Body of pancreas (tissue), 4 donors: ENCODE measurements at regions not wholly inside any gene's neighbourhood (a gene's known extent, or its start where the extent isn't known, plus 50 kb on each side); places are given as distances from the start of the nearest gene placed in this dataset.

Experiments
- ATAC-seq: fragments of 150-250 bp; one replicate; pipeline ENCODE4 v1.9.1; 2016
- DNase-seq, 4 donors: peaks; one replicate each; pipeline ENCODE4 v3.0.0-alpha.2; 2019
- H3K27ac ChIP-seq, 4 donors: fragments of 200-600 bp; sonication (generic); 1 replicate in 3 of 4; 2 replicates in 1 of 4; pipeline versions ENCODE4 v1.5.1 to v1.6.1; 2016 to 2019; ENCODE audit warnings: mild to moderate bottlenecking in 1 of 4, mixed read lengths in 1 of 4, moderate library complexity in 1 of 4
- H3K27me3 ChIP-seq, 2 donors: fragments of 200-600 bp; sonication (generic); one replicate each; pipeline ENCODE4 v1.6.0; 2016; ENCODE audit warnings: mild to moderate bottlenecking in 1 of 2
- H3K36me3 ChIP-seq, 2 donors: fragments of 200-600 bp; sonication (generic); replicated peaks in 1 of 2; 2 replicates each; pipeline ENCODE4 v1.5.1; 2016; ENCODE audit warnings: low read depth in 2 of 2; ENCODE audit not compliant: insufficient read depth in 1 of 2
- H3K4me1 ChIP-seq: fragments of 200-600 bp; sonication (generic); one replicate; pipeline ENCODE4 v1.6.0; 2016
- H3K4me3 ChIP-seq, 2 donors: fragments of 200-600 bp; sonication (generic); 1 replicate in 1 of 2; 2 replicates in 1 of 2; pipeline ENCODE4 v1.5.1; 2016 to 2019
- H3K9me3 ChIP-seq, 3 donors: fragments of 200-600 bp; sonication (generic); 1 replicate in 2 of 3; 2 replicates in 1 of 3; pipeline ENCODE4 v1.5.1; 2016
- CTCF ChIP-seq, 7 experiments: fragments of 450-650 bp in 4 of 7; fragments of 200-600 bp in 3 of 7; sonication (generic) in 3 of 7; IDR thresholded peaks; one replicate each; pipeline ENCODE4 v1.5.1; 2016 to 2019; ENCODE audit warnings: antibody characterized with exemption in 7 of 7
- POLR2A ChIP-seq, 3 donors: fragments of 450-650 bp; IDR thresholded peaks; one replicate each; pipeline ENCODE4 v1.6.1; 2016; ENCODE audit warnings: antibody characterized with exemption in 3 of 3, mild to moderate bottlenecking in 2 of 3
- WGBS, 2 donors: methylation state at CpG; one replicate each; pipeline ENCODE4 v1.1.5; 2017; 5-methylcytosine and 5-hydroxymethylcytosine counted together
- intact Hi-C: fragments of 100-400 bp; cut with DNase I; formaldehyde crosslinking; loops from one replicate; pipeline ENCODE4 v1.15.1; 2023

GRCh38 chr14:30125322-30125979, 197.8 kb upstream of the PRKD1 start:
- DNase-seq = no peak
- no peak for TF ChIP-seq POLR2A (IDR thresholded peaks at IDR 0.05)
- WGBS, 2 donors = 86 to 88% methylated on average over 2 of the region's 2 CpGs
- Histone ChIP-seq H3K9me3 (no peaks in the 10 kb centered on the region), H3K27ac (no peak overlapping the region), H3K4me3 (no peak overlapping the region), H3K27me3 (no peaks in the 10 kb centered on the region), H3K36me3 (no peaks in the 10 kb centered on the region), H3K4me1 (no peaks in the 10 kb centered on the region)
- intact Hi-C loops = no loop called here
- ATAC-seq = no peak

GRCh38 chr14:30129807-30130206, 202.2 kb upstream of the PRKD1 start:
- H3K4me3 ChIP-seq = no peak overlapping the region
- no peak for ATAC-seq
- TF ChIP-seq POLR2A (IDR thresholded peaks at IDR 0.05) (no peak), CTCF (IDR thresholded peaks at IDR 0.05) (no peak)
- no peaks in the 10 kb centered on the region for H3K9me3 ChIP-seq
- intact Hi-C loops = no loop called here
- no peak for DNase-seq
- H3K27me3 ChIP-seq = no peaks in the 10 kb centered on the region
- no peaks in the 10 kb centered on the region for H3K36me3 ChIP-seq
- H3K4me1 ChIP-seq = peaks cover 13% of the 10 kb centered on the region
- 82 to 85% methylated on average over 4 of the region's 4 CpGs for WGBS, 2 donors
- H3K27ac ChIP-seq = no peak overlapping the region

GRCh38 chr14:30131581-30132097, 204.0 kb upstream of the PRKD1 start:
- WGBS, 2 donors = 63 to 81% methylated on average over 5 of the region's 5 CpGs
- ATAC-seq = no peak
- no peak overlapping the region for H3K4me3 ChIP-seq

GRCh38 chr14:30132196-30132595, 204.5 kb upstream of the PRKD1 start:
- Histone ChIP-seq H3K9me3 (no peaks in the 10 kb centered on the region), H3K4me3 (no peak overlapping the region), H3K36me3 (no peaks in the 10 kb centered on the region), H3K4me1 (peaks cover 13% of the 10 kb centered on the region), H3K27me3 (no peaks in the 10 kb centered on the region), H3K27ac (no peak overlapping the region)
- no peak for TF ChIP-seq CTCF (IDR thresholded peaks at IDR 0.05)
- no peak for TF ChIP-seq POLR2A (IDR thresholded peaks at IDR 0.05)
- ATAC-seq (no peak), DNase-seq (peak in 2 of 4 donors; percentile 5 to 13)
- intact Hi-C loops = no loop called here
- 55 to 57% methylated on average over 2 of the region's 2 CpGs for whole genome bisulfite sequencing, 2 donors

More at GRCh38 chr14:30131581-30132097, 204.0 kb upstream of the PRKD1 start:
- DNase-seq = no peak
- no peaks in the 10 kb centered on the region for H3K27me3 ChIP-seq
- TF ChIP-seq POLR2A (IDR thresholded peaks at IDR 0.05) (no peak), CTCF (IDR thresholded peaks at IDR 0.05) (no peak)
- H3K27ac ChIP-seq = no peak overlapping the region
- peaks cover 13% of the 10 kb centered on the region for H3K4me1 ChIP-seq
- intact Hi-C loops = no loop called here
- H3K36me3 ChIP-seq = no peaks in the 10 kb centered on the region
- no peaks in the 10 kb centered on the region for H3K9me3 ChIP-seq

- Histone ChIP-seq H3K27ac (no peak overlapping the region), H3K4me1 (peaks cover 13% of the 10 kb centered on the region), H3K4me3 (no peak overlapping the region), H3K27me3 (no peaks in the 10 kb centered on the region), H3K9me3 (no peaks in the 10 kb centered on the region), H3K36me3 (no peaks in the 10 kb centered on the region)
- 87 to 89% methylated on average over 5 of the region's 5 CpGs for WGBS, 2 donors
- ATAC-seq (no peak), DNase-seq (no peak)
- TF ChIP-seq CTCF (IDR thresholded peaks at IDR 0.05) (no peak), POLR2A (IDR thresholded peaks at IDR 0.05) (no peak)
- intact Hi-C loops = no loop called here
Observed at GRCh38 chr14:30134936-30135335, 207.3 kb upstream of the PRKD1 start.
